Adrenal gland (tissue), 5 donors: ENCODE measurements at regions not wholly inside any gene's neighbourhood (a gene's known extent, or its start where the extent isn't known, plus 50 kb on each side); places are given as distances from the start of the nearest gene placed in this dataset.

Experiments
- CTCF ChIP-seq, 6 experiments: fragments of 450-650 bp in 4 of 6; fragments of 200-600 bp in 2 of 6; sonication (generic) in 1 of 6; IDR thresholded peaks; 1 replicate in 5 of 6; 2 replicates in 1 of 6; pipeline versions ENCODE4 v1.5.1 to v1.8.0; 2016 to 2021; ENCODE audit warnings: antibody characterized with exemption in 6 of 6, mild to moderate bottlenecking in 2 of 6, moderate library complexity in 1 of 6
- POLR2A ChIP-seq, 2 donors: fragments of 450-650 bp; IDR thresholded peaks; one replicate each; pipeline ENCODE4 v1.6.1; 2017; ENCODE audit warnings: antibody characterized with exemption in 2 of 2, mild to moderate bottlenecking in 2 of 2, moderate library complexity in 1 of 2
- donor health status: DM: no; HTN: no; CAD: no.

GRCh38 chr6:159467473-159468041 is 225.5 kb downstream of the SOD2 start:
- no peak for TF ChIP-seq CTCF (IDR thresholded peaks at IDR 0.05)
- TF ChIP-seq POLR2A (IDR thresholded peaks at IDR 0.05), result no peak
